Common myeloid progenitor, CD34-positive (primary cell): ENCODE measurements at regions not wholly inside any gene's neighbourhood (a gene's known extent, or its start where the extent isn't known, plus 50 kb on each side); places are given as distances from the start of the nearest gene placed in this dataset.
"Not testable (repeated sequence)": the region's sequence is repeated elsewhere in the genome, so short reads cannot be mapped to it uniquely, and the experiment has no call there.

ENCODE experiments used
- CTCF ChIA-PET: fragments of 350-600 bp; sonication (Branson Sonifier 250); formaldehyde crosslinking; loops from one replicate; lab custom pipeline; 2021; ENCODE audit warnings: antibody characterized with exemption; lab: Charles Lee
- POLR2A ChIA-PET: fragments of 350-600 bp; sonication (Branson Sonifier 250); formaldehyde crosslinking; loops from one replicate; lab custom pipeline; 2021; ENCODE audit warnings: antibody characterized with exemption; lab: Charles Lee
- DNase-seq, 3 donors: peaks; one replicate each; pipeline versions ENCODE4 v3.0.0 to v3.0.0-alpha.2; 2013
- H3K27ac ChIP-seq, 2 experiments: 1 replicate in 1 of 2; 2 replicates in 1 of 2; pipeline ENCODE4 v1.7.0; 2013; ENCODE audit warnings: inconsistent platforms in 2 of 2, low read length in 2 of 2, mild to moderate bottlenecking in 2 of 2, low read depth in 1 of 2, moderate library complexity in 1 of 2; ENCODE audit not compliant: severe bottlenecking in 2 of 2, insufficient read depth in 1 of 2, poor library complexity in 1 of 2
- H3K27me3 ChIP-seq, 5 experiments: replicated peaks in 2 of 5; 1 replicate in 3 of 5; 2 replicates in 2 of 5; pipeline versions ENCODE4 v1.6.1 to v1.7.0; 2013; ENCODE audit warnings: low read length in 4 of 5, mild to moderate bottlenecking in 2 of 5, moderate library complexity in 2 of 5, inconsistent platforms in 1 of 5; ENCODE audit not compliant: insufficient read depth in 5 of 5, control insufficient read depth in 4 of 5
- H3K36me3 ChIP-seq, 4 experiments: 1 replicate in 2 of 4; 2 replicates in 2 of 4; pipeline versions ENCODE4 v1.6.1 to v1.7.0; 2013; ENCODE audit warnings: low read length in 3 of 4, control low read depth in 1 of 4, mild to moderate bottlenecking in 1 of 4; ENCODE audit not compliant: control insufficient read depth in 4 of 4, insufficient read depth in 4 of 4
- H3K4me1 ChIP-seq, 4 experiments: 1 replicate in 3 of 4; 2 replicates in 1 of 4; pipeline versions ENCODE4 v1.6.1 to v1.7.1; 2013; ENCODE audit warnings: low read length in 3 of 4, mild to moderate bottlenecking in 3 of 4, control low read depth in 1 of 4, inconsistent platforms in 1 of 4, moderate library complexity in 1 of 4; ENCODE audit not compliant: control insufficient read depth in 4 of 4, insufficient read depth in 4 of 4; ENCODE audit errors: control extremely low read depth in 1 of 4
- H3K4me3 ChIP-seq, 7 experiments: 1 replicate in 4 of 7; 2 replicates in 3 of 7; pipeline versions ENCODE4 v1.5.1 to v1.7.0; 2013; ENCODE audit warnings: mild to moderate bottlenecking in 7 of 7, low read length in 6 of 7, moderate library complexity in 6 of 7, inconsistent platforms in 2 of 7, low read depth in 2 of 7, control low read depth in 1 of 7; ENCODE audit not compliant: insufficient read depth in 4 of 7, control insufficient read depth in 1 of 7; ENCODE audit errors: extremely low read depth in 1 of 7
- H3K9me3 ChIP-seq, 5 experiments: 1 replicate in 4 of 5; 2 replicates in 1 of 5; pipeline versions ENCODE4 v1.6.1 to v1.7.1; 2013; ENCODE audit warnings: low read length in 4 of 5, mild to moderate bottlenecking in 2 of 5, inconsistent platforms in 1 of 5, low read depth in 1 of 5, moderate library complexity in 1 of 5; ENCODE audit not compliant: control insufficient read depth in 4 of 5, insufficient read depth in 2 of 5; ENCODE audit errors: control extremely low read depth in 1 of 5
- WGBS: methylation state at CpG from one replicate; pipeline ENCODE4 v1.1.5; 2013; ENCODE audit not compliant: insufficient coverage; 5-methylcytosine and 5-hydroxymethylcytosine counted together

DNA sequence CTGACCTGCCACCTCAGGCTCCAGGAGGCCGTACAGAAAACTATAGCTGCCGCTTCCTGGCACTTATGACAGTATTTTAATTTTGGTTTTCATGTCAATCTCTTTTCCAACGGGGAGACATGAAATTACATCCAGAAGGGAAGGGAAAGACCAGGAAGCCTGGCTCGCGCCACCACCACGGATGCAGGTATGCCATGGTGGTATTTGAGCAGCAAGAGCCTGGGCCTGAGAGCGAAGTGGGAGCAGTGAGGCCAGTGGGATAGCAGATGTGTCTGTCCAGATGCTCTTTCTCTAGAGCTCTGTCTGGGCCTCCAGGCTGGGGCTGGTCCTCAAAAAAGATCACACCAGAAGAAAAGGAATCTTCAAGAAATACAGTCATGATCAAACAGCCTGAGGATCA is 82.5 kb upstream of the CPEB2 start:
- H3K27ac ChIP-seq: no peak overlapping the region
- no peak for DNase-seq
- peaks cover 0 to 4% (median 0%) of the 10 kb centered on the region in 4 experiments for H3K4me1 ChIP-seq
- POLR2A ChIA-PET: no interaction called here
- no peaks in the 10 kb centered on the region for H3K9me3 ChIP-seq
- no peaks in the 10 kb centered on the region for H3K27me3 ChIP-seq
- peak overlapping the region in 1 of 7 experiments; percentile 19 for H3K4me3 ChIP-seq
- CTCF ChIA-PET: no interaction called here
- WGBS: 97% methylated on average over 7 of the region's 7 CpGs
- H3K36me3 ChIP-seq: no peaks in the 10 kb centered on the region

GRCh38 chr4:14920237-14920636 is 82.0 kb upstream of the CPEB2 start:
- ChIA-PET POLR2A (no interaction called here), CTCF (no interaction called here)
- H3K36me3 ChIP-seq: no peaks in the 10 kb centered on the region
- DNase-seq: peak in 2 of 3 donors; percentile 46 to 68
- H3K27ac ChIP-seq: no peak overlapping the region
- H3K4me3 ChIP-seq: peak overlapping the region in 1 of 7 experiments; percentile 19
- H3K9me3 ChIP-seq: no peaks in the 10 kb centered on the region
- no peaks in the 10 kb centered on the region for H3K27me3 ChIP-seq
- WGBS: 78% methylated on average over 3 of the region's 3 CpGs
- peaks cover 0 to 4% (median 0%) of the 10 kb centered on the region in 4 experiments for H3K4me1 ChIP-seq

DNA sequence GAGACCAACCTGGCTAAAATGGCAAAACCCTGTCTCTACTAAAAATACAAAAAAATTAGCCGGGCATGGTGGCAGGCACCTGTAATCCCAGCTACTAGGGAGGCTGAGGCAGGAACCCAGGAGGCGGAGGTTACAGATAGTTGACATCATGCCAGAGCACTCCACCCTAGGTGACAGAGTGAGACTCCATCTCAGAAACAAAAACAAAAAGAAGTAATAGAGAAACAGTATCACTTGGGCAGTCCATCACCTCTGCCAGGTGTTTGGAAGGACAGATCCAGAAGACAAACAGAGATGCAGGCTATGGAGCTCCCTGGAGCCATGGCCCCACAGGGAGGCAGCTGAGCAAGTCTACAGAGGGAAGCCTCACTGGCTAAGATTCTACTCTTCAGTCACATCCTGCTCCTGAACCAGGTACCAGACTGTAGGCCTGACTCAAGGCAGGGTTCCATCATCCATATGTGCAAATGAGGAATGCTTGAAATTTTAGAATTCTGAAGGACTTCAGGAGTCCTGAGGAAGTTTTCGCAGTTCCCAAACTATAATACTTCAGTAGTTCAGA is 81.4 kb upstream of the CPEB2 start:
- ChIA-PET POLR2A (no interaction called here), CTCF (no interaction called here)
- Histone ChIP-seq H3K27me3 (no peaks in the 10 kb centered on the region), H3K4me1 (peaks cover 0 to 4% (median 0%) of the 10 kb centered on the region in 4 experiments), H3K4me3 (no peak overlapping the region), H3K36me3 (no peaks in the 10 kb centered on the region), H3K9me3 (no peaks in the 10 kb centered on the region), H3K27ac (no peak overlapping the region)
- WGBS: 90% methylated on average over 2 of the region's 3 CpGs
- peak in 2 of 3 donors; percentile 41 to 59 for DNase-seq

- peak in 2 of 3 donors; percentile 68 to 79 for DNase-seq
These were observed 80.5 kb upstream of the CPEB2 start for GRCh38 chr4:14921781-14922180.

DNA sequence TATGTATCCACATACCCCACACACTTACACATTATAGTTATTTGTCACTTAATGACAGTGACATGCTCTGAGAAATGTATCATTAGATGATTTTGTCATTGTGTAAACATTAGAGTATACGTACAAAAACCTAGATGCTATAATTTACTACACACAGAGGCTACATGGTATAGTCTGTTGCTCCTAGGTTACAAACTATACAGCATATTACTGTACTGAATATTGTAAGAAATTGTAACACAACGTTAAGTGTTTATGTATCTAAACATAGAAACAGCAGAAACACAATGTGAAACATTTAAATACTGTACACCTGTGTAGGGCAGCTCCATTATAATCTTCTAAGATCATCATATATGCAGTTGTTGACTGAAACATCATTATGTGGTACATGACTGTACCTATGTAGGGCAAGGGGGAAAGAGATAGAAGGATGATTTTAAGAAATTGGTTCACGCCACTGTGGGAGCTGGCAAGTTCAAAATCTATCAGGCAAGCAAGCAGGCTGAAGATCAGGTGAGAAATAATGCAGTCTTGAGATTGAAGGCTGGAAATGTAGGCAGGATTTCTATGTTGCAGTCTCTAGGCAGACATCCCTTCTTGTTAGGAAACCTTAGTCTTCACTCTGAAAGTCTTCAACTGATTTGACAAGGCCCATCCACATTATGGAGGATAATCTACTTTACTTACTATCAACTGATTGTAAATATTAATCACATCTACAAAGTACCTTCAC is 78.0 kb upstream of the CPEB2 start:
- ChIA-PET POLR2A (no interaction called here), CTCF (no interaction called here)
- peak in 2 of 3 donors; percentile 60 to 74 for DNase-seq
- peaks cover 0 to 4% (median 0%) of the 10 kb centered on the region in 4 experiments for H3K4me1 ChIP-seq
- H3K36me3 ChIP-seq: no peaks in the 10 kb centered on the region
- H3K4me3 ChIP-seq: no peak overlapping the region
- 100% methylated on average over 1 of the region's 3 CpGs for WGBS
- no peaks in the 10 kb centered on the region for H3K9me3 ChIP-seq
- H3K27me3 ChIP-seq: no peaks in the 10 kb centered on the region
- H3K27ac ChIP-seq: no peak overlapping the region

More at GRCh38 chr4:14921781-14922180, 80.5 kb upstream of the CPEB2 start:
- H3K4me1 ChIP-seq, CTCF ChIA-PET, H3K27ac ChIP-seq, H3K9me3 ChIP-seq, H3K4me3 ChIP-seq, POLR2A ChIA-PET, H3K27me3 ChIP-seq, H3K36me3 ChIP-seq: not testable (repeated sequence)
- WGBS: no CpG with 5 or more reads among the region's 2 CpGs

- ChIA-PET CTCF (no interaction called here), POLR2A (no interaction called here)
- Histone ChIP-seq H3K9me3 (no peaks in the 10 kb centered on the region), H3K4me3 (no peak overlapping the region), H3K4me1 (peaks cover 0 to 4% (median 0%) of the 10 kb centered on the region in 4 experiments), H3K27ac (no peak overlapping the region), H3K27me3 (no peaks in the 10 kb centered on the region), H3K36me3 (no peaks in the 10 kb centered on the region)
- DNase-seq: peak in 1 of 3 donors; percentile 58
- WGBS: 94% methylated on average over 2 of the region's 3 CpGs
These were observed 77.4 kb upstream of the CPEB2 start for GRCh38 chr4:14924812-14925344.

DNA sequence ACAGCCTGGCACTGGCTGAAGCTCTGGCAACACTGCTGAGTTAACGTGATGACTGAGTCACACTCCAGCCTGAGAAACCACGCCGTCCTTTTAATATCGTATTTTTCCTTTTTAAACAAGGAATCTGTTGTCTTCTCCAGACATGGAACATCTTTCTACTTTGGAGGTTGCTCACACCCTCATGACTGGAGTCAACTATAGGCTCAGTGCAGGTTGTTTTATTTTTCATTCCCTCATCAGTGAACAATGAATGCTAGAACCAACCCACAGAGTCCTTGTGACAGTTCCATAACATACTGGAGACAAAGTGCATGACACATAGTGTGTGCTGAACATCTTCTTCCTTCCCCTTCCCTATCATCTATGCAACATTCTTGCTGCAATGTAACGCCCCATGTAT is 76.8 kb upstream of the CPEB2 start:
- POLR2A ChIA-PET: no interaction called here

More for the DNA sequence above, 76.8 kb upstream of the CPEB2 start:
- H3K9me3 ChIP-seq: no peaks in the 10 kb centered on the region
- peak in 1 of 3 donors; percentile 10 for DNase-seq
- no peak overlapping the region for H3K27ac ChIP-seq
- 98% methylated on average over 5 of the region's 5 CpGs for WGBS
- H3K4me1 ChIP-seq: peaks cover 0 to under 1% (median 0%) of the 10 kb centered on the region in 4 experiments
- no peaks in the 10 kb centered on the region for H3K36me3 ChIP-seq
- H3K4me3 ChIP-seq: no peak overlapping the region
- no peaks in the 10 kb centered on the region for H3K27me3 ChIP-seq
- CTCF ChIA-PET: no interaction called here
